ENCODE measurements at regions not wholly inside any gene's neighbourhood (a gene's known extent, or its start where the extent isn't known, plus 50 kb on each side); places are given as distances from the start of the nearest gene placed in this dataset.
A peak's percentile ranks its signal among the peaks of the same experiment; 100 is the strongest.

DNA sequence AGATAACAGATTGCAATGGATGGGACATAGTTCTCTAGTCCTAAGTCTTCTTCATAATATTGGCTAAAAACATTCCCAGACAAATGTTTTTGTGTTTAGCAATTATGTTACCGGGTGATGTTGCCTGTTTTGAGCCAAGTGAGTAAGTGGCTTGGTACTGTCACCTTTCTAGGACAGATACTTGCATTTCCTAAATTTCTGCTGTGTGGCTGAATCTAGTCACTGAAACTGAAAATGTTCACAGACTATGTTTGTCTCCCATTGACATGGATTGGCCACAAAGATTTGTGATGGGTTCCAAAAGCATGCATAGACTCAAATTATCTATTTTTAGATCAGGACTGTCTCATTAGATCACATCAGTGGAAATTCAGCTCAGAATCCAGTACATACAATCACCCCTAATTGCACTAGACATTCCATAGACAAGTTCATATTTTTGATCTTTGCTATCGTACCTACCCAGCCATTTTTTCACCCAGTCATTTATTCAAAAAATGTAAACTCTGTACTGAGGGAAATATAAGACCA lies 1222.1 kb upstream of the AUTS2 start:
- Histone ChIP-seq H2AFZ (ENCODE audit: low read length) (no peak overlapping the region), H3K79me2 (ENCODE audit: low read length) (no peaks in the 10 kb centered on the region), H3K27ac (ENCODE audit: low read length) (0 out of 2 replicates have a peak overlapping the region, but pooled peaks have one; percentile 14), H3K9me2 (replicated peaks; ENCODE audit: insufficient read depth, low read length) (no peaks in the 10 kb centered on the region), H4K20me1 (ENCODE audit: insufficient read depth, low read length) (no peaks in the 10 kb centered on the region), H3K9me3 (replicated peaks; ENCODE audit: insufficient read depth, low read length) (no peaks in the 10 kb centered on the region), H3K4me3 (ENCODE audit: low read length) (no peak overlapping the region), H3K4me1 (ENCODE audit: low read length) (peaks cover 10% of the 10 kb centered on the region), H3K36me3 (replicated peaks; ENCODE audit: insufficient read depth, low read length) (no peaks in the 10 kb centered on the region), H3K9ac (ENCODE audit: low read length) (no peak overlapping the region), H3K27me3 (replicated peaks; ENCODE audit: insufficient read depth, low read length) (no peaks in the 10 kb centered on the region), H3K4me2 (ENCODE audit: low read depth, low read length) (no peak overlapping the region), H3F3A (ENCODE audit: insufficient read depth, low read length) (no peaks in the 10 kb centered on the region; the same call in 1 of the 2 replicates)
- no peak for TF ChIP-seq EZH2phosphoT487 (IDR thresholded peaks at IDR 0.05; ENCODE audit: low read length)
- no peak for TF ChIP-seq EZH2 (optimal IDR thresholded peaks at IDR 0.05; ENCODE audit: low read depth, low read length)
- TF ChIP-seq, protein P1, sequence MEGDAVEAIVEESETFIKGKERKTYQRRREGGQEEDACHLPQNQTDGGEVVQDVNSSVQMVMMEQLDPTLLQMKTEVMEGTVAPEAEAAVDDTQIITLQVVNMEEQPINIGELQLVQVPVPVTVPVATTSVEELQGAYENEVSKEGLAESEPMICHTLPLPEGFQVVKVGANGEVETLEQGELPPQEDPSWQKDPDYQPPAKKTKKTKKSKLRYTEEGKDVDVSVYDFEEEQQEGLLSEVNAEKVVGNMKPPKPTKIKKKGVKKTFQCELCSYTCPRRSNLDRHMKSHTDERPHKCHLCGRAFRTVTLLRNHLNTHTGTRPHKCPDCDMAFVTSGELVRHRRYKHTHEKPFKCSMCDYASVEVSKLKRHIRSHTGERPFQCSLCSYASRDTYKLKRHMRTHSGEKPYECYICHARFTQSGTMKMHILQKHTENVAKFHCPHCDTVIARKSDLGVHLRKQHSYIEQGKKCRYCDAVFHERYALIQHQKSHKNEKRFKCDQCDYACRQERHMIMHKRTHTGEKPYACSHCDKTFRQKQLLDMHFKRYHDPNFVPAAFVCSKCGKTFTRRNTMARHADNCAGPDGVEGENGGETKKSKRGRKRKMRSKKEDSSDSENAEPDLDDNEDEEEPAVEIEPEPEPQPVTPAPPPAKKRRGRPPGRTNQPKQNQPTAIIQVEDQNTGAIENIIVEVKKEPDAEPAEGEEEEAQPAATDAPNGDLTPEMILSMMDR (IDR thresholded peaks at IDR 0.05; ENCODE audit: low read length): no peak
- DNase-seq: peak; percentile 47

DNA sequence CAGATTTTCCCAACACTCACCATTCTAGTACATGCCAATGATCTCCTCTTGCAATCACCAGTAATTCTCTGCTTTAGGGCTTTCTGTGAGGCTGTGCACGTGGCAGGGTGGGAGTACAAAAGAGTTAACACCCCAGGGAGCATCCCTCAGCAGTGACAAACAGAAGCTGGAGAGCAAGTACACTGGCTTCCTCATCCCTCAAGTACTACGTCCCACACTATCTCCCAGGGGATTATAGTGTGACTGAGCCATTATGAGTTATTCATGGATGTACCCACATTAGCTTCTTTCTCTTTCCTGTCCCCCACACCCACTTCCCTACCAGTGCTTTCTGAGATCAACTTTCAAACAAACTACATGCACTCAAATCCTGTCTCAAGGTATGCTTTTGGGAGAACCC lies 1216.5 kb upstream of the AUTS2 start:
- H3K27me3 ChIP-seq (replicated peaks; ENCODE audit: insufficient read depth, low read length): no peaks in the 10 kb centered on the region
- no peak overlapping the region for H2AFZ ChIP-seq (ENCODE audit: low read length)
- no peaks in the 10 kb centered on the region for H3K79me2 ChIP-seq (ENCODE audit: low read length)
- no peaks in the 10 kb centered on the region for H4K20me1 ChIP-seq (ENCODE audit: insufficient read depth, low read length)
- H3K36me3 ChIP-seq (replicated peaks; ENCODE audit: insufficient read depth, low read length): no peaks in the 10 kb centered on the region
- no peaks in the 10 kb centered on the region for H3K9me2 ChIP-seq (replicated peaks; ENCODE audit: insufficient read depth, low read length)
- H3K4me1 ChIP-seq (ENCODE audit: low read length): peaks cover under 1% of the 10 kb centered on the region; the same call in 1 of the 2 replicates
- no peak overlapping the region for H3K4me3 ChIP-seq (ENCODE audit: low read length)
- no peaks in the 10 kb centered on the region for H3F3A ChIP-seq (ENCODE audit: insufficient read depth, low read length)
- DNase-seq: no peak
- TF ChIP-seq EZH2phosphoT487 (IDR thresholded peaks at IDR 0.05; ENCODE audit: low read length) (no peak), EZH2 (optimal IDR thresholded peaks at IDR 0.05; ENCODE audit: low read depth, low read length) (no peak)
- TF ChIP-seq, protein P1 (IDR thresholded peaks at IDR 0.05; ENCODE audit: low read length): no peak
- H3K9me3 ChIP-seq (replicated peaks; ENCODE audit: insufficient read depth, low read length): no peaks in the 10 kb centered on the region
- H3K4me2 ChIP-seq (ENCODE audit: low read depth, low read length): no peak overlapping the region
- no peak overlapping the region for H3K27ac ChIP-seq (ENCODE audit: low read length)
- H3K9ac ChIP-seq (ENCODE audit: low read length): no peak overlapping the region

DNA sequence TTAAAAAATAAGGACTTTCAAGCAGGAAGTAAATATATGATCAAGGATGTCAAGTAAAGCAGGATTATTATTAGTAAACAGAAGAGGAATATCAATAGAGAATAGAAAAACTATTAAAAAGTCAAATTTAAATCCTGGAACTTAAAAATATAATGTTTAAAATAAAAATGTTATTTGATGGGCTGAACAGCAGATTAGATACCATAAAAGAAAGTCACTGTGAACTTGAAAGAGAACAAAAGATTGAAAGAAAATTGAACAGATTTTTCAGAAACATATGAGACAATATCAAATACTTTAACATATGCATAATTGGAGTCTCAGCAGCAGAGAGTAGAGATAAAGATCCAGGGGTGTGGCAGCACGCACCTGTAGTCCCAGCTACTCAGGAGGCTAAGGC lies 1213.7 kb upstream of the AUTS2 start:
- Histone ChIP-seq H3K4me2 (ENCODE audit: low read depth, low read length) (no peak overlapping the region), H3K9ac (ENCODE audit: low read length) (no peak overlapping the region), H3F3A (ENCODE audit: insufficient read depth, low read length) (no peaks in the 10 kb centered on the region), H3K27me3 (replicated peaks; ENCODE audit: insufficient read depth, low read length) (no peaks in the 10 kb centered on the region), H3K4me3 (ENCODE audit: low read length) (no peak overlapping the region), H3K27ac (ENCODE audit: low read length) (no peak overlapping the region), H3K9me2 (replicated peaks; ENCODE audit: insufficient read depth, low read length) (no peaks in the 10 kb centered on the region), H3K36me3 (replicated peaks; ENCODE audit: insufficient read depth, low read length) (no peaks in the 10 kb centered on the region), H2AFZ (ENCODE audit: low read length) (no peak overlapping the region), H3K9me3 (replicated peaks; ENCODE audit: insufficient read depth, low read length) (no peaks in the 10 kb centered on the region), H3K79me2 (ENCODE audit: low read length) (no peaks in the 10 kb centered on the region), H3K4me1 (ENCODE audit: low read length) (no peaks in the 10 kb centered on the region), H4K20me1 (ENCODE audit: insufficient read depth, low read length) (no peaks in the 10 kb centered on the region)
- TF ChIP-seq EZH2phosphoT487 (IDR thresholded peaks at IDR 0.05; ENCODE audit: low read length) (no peak), EZH2 (optimal IDR thresholded peaks at IDR 0.05; ENCODE audit: low read depth, low read length) (no peak)
- TF ChIP-seq, protein P1 (IDR thresholded peaks at IDR 0.05; ENCODE audit: low read length): no peak
- no peak for DNase-seq
